B cell (primary cell): ENCODE measurements at regions not wholly inside any gene's neighbourhood (a gene's known extent, or its start where the extent isn't known, plus 50 kb on each side); places are given as distances from the start of the nearest gene placed in this dataset.

ENCODE experiments used
- CTCF ChIP-seq: fragments of 200-600 bp; IDR thresholded peaks from one replicate; pipeline ENCODE4 v1.8.0; 2022; ENCODE audit warnings: antibody characterized with exemption, mild to moderate bottlenecking
- EZH2 ChIP-seq: IDR thresholded peaks from 2 replicates; pipeline ENCODE4 v1.6.1; 2012; ENCODE audit warnings: borderline replicate concordance, low read depth, mild to moderate bottlenecking, moderate library complexity, low read length; ENCODE audit not compliant: insufficient read depth, poor library complexity, severe bottlenecking

DNA sequence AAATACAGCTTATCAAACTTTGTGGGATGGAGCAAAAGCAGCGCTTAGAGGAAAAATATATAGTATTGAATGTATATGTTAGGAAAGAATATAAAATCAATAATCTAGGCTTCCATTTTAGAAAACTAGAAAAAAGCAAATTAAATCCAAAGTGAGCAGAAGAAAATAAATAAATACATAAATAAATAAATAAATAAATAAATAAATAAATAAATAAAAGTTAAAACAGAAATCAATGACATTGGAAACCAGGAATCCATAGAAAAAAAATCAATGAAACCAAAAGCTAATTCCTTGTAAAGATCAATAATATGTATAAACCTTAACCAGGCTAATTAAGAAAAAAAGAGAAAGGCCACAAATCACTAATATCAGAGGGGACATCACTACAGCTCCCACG, 141.8 kb upstream of the C1QTNF7 start:
- TF ChIP-seq CTCF, result no peak
- no peak for TF ChIP-seq EZH2
